Right lung (tissue), 2 donors: ENCODE measurements at regions not wholly inside any gene's neighbourhood (a gene's known extent, or its start where the extent isn't known, plus 50 kb on each side); places are given as distances from the start of the nearest gene placed in this dataset.
"Not testable (repeated sequence)": the region's sequence is repeated elsewhere in the genome, so short reads cannot be mapped to it uniquely, and the experiment has no call there.

Source experiments
- DNase-seq, 2 donors: peaks; one replicate each; pipeline ENCODE4 v3.0.0-alpha.2; 2013

GRCh38 chr4:8976466-8977128 lies 105.0 kb upstream of the HMX1 start:
- DNase-seq: not testable (repeated sequence)

GRCh38 chr4:8972635-8973034 lies 101.0 kb upstream of the HMX1 start:
- DNase-seq: not testable (repeated sequence)

GRCh38 chr4:8965896-8966295 lies 94.3 kb upstream of the HMX1 start:
- not testable (repeated sequence) for DNase-seq

DNA sequence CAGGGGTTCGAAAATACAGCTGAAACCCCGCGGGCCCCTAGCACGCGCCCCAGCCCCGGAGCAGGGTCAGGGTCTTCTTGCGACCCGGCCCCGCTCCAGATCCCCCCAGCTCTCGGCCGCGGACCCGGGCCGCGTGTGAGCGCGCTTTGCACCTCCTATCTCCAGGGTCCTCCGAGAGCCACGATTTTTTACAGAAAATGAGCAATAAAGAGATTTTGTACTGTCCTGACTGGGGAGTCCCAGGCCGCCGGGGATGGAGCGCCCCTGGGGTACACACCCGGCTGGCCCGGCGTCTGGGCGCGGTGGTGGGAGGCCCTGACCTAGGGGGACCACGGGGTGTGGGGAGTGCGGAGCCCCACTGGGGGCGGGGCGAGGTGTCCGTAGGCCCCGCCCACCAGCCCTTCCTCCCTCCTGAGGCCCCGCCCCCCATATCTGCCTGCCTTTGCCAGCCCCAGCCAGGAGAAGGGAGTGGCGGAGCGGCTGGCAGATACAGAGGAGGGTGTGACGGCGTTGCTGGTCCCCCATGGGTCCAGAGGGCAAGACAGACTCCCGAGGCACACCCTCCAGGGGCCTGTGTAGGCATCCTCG lies 92.7 kb upstream of the HMX1 start:
- not testable (repeated sequence) for DNase-seq

DNA sequence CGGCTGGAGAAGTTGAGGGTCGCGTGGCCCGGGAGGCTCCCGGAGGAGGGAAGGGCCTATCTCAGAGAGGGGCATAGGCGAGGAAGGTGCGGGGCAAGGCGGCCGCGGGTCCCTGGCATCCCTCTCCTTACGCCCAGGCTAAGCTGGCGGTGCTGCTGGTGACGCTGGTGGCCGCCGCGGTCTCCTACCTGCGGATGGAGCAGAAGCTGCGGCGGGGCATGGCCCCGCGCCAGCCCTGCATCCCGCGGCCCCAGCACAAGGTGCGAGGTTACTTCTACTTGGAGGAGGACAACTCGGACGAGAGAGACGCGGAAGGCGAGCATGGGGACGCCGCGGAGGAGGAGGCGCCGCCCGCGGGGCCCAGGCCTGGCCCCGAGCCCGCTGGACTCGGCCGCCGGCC lies 91.9 kb upstream of the HMX1 start:
- not testable (repeated sequence) for DNase-seq

DNA sequence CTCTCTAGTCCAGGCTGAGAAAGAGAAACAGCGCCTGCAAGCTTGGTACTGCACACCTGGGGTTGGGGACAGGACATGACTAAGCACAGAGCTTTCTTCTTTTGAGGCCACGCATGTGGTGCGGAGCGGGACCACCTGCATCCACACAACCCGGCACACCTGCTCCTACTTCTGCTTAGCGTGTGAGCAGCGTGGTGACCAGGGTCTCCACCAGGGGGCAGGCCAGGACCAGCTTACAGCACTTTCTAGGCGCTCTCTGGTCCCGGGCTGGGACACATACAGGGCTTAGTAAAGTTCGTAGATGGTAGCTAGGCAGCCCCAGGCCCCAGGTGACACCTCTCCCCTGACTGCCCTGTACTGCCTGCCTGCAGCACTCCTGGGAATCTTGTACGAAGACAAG lies 89.7 kb upstream of the HMX1 start:
- peak in 1 of 2 donors; percentile 24 for DNase-seq

DNA sequence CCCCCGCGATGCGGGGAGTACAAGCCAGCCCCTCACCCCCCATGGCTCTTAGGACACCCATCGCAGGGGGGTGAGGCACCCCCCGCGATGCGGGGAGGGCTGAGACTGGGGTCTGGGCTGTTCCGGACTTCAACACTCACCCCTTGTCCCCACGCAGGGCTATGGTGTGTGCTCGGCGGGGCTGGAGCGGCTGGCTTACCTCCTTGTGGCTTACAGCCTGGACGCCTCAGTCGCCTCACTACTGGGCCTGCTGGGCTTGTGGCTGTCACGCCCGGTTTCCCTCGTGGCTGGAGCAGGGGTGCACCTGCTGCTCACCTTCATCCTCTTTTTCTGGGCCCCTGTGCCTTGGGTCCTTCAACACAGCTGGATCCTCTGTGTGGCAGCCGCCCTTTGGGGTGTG lies 87.8 kb upstream of the HMX1 start:
- not testable (repeated sequence) for DNase-seq

GRCh38 chr4:8954001-8954400 lies 82.4 kb upstream of the HMX1 start:
- not testable (repeated sequence) for DNase-seq

GRCh38 chr4:8952791-8953190 lies 81.2 kb upstream of the HMX1 start:
- DNase-seq: not testable (repeated sequence)

GRCh38 chr4:8952109-8952508 lies 80.5 kb upstream of the HMX1 start:
- DNase-seq: not testable (repeated sequence)

GRCh38 chr4:8945506-8945905 lies 73.9 kb upstream of the HMX1 start:
- not testable (repeated sequence) for DNase-seq

DNA sequence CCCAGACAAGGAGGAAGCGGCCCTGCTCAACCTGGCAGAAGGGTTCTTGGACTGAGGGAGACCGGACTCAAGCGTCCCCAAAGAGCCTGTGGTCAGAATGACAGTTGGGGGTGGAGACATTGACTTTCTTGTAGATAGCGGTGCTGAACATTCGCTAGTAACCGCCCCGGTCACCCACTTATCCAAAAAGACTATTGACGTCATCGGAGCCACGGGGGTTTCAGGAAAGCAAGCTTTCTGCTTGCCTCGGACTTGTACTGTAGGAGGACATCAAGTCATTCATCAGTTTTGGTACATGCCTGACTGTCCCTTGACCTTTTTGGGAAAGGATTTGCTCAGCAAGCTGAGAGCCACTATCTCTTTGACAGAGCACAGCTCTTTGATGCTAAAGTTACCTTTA lies 71.7 kb upstream of the HMX1 start:
- DNase-seq: not testable (repeated sequence)

DNA sequence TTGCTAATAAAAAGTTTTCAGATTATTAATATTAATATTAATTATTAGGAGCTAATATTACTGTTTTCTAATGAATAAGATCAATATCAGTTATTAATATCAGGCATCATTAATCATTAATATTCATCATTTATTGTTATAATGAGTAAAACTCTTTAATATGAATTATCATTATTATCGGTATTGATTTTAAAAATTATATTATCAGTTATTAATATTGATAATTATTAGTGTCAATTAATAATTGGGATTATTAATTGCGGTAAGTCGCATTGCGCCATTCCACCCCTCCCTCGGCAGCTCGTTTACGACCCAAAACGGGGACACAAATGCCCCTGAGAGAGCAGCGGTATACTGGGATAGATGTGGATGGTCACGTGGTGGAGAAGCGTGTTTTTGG lies 70.4 kb upstream of the HMX1 start:
- not testable (repeated sequence) for DNase-seq

DNA sequence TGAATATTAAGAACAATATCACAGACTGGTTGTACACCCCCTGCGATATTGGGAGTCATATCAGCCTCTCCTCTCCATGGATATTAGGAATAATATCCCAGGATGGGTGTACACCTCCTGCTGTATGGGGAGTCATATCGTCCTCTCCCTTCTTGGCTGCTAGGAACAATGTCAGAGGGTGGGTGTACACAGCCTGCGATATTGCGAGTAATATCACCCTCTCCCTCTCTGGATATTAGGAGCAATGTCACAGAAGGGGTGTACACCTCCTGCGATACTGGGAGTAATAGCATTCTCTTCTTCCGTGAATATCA lies 69.8 kb upstream of the HMX1 start:
- not testable (repeated sequence) for DNase-seq

- DNase-seq: no peak
Observed at GRCh38 chr4:8940792-8941491, 69.3 kb upstream of the HMX1 start.

GRCh38 chr4:8939840-8940742 lies 68.5 kb upstream of the HMX1 start:
- peak in 1 of 2 donors; percentile 25 for DNase-seq

DNA sequence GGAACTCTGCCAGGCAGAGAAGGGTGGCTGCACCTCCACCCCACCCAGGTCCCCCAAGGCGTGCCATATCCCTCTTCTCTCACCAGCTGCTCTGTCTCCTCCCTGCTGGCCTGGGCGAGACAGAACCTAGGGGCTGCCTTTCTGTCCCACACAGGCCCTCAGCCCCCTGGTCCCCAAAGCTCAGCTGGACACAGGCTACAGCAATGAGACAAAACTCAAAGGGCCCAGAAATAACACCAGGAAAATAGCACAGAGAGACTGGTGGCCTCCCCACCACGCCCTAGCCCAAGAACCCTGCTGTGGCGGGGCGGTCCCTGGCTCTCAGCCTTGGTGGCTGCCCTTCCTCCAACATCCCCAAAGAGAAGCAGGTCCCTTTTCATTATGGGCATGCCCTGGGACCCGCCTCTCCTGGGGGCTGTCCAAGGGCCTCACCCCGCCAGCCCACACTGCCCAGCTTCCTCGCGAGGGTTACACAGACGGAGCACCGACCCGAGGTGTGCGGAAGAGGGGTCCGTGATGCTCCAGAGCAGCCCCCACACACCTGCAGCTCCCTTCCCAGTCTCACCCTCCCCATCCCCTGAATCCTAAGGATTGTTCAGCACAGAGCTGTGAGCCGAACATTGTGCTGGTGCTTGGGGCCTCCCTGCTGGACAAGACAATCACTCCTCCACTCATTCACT lies 67.7 kb upstream of the HMX1 start:
- DNase-seq: no peak

DNA sequence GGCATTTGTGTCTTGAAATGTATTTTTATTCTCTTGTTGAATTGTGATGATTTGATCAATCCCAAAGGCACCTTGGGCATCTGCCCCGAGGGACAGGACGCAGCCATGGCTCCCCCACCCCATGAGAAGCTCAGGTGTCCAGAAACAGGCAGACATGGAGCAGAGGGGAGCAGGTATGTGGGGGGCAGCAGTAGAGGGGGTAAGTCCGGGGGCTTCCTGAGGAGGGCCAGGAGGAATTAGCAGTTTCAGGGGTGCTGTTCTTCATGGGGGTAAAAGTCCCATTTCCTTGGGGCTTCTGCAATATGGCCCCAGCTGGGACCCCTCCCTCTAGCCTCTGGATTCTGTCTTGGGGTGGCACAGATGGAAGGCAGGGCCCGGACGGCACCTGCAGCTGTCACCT lies 67.0 kb upstream of the HMX1 start:
- DNase-seq: no peak

DNA sequence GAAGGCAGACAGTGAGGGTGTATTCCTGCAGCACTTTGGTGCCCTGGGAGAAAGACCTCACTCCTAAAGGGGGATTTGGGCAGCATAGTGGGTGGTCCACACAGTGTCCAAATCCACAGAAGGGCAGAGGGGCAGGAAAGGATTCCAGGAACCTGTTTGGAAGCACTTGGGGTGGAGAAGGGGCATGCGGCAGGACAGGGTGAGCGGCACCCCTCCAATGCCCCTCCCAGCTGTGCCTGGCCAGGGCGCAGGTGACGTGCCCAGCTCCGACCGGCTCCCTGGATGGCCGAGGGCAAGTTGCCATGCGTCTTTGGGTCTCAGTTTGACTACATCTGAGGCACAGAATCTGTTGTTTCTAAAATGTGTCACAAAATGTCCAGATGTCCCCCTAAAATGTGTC lies 66.5 kb upstream of the HMX1 start:
- DNase-seq: no peak

- DNase-seq: no peak
Observed at GRCh38 chr4:8932884-8933283, 61.2 kb upstream of the HMX1 start.

- no peak for DNase-seq
Observed at GRCh38 chr4:8928074-8928473, 56.4 kb upstream of the HMX1 start.

DNA sequence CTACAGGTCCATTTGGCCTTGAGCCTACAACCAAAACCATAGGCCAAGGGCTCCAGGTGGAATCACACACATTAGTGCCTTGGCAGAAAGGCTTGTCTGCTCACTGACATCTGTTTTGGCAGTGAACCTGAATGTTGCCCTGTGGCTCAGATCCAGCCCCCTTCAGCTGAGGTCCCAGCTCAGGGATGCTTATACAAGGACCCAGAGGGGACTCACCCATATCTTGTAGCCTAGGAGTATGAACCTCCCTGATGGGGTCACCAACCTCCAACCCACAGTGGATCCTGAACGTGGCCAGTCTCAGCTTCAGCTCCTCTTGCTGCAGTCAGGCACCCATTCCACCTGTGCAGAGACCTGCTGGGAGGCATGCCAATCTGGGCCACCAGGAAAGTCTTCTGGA lies 50.8 kb upstream of the HMX1 start:
- no peak for DNase-seq
